ENCODE measurements at regions not wholly inside any gene's neighbourhood (a gene's known extent, or its start where the extent isn't known, plus 50 kb on each side); places are given as distances from the start of the nearest gene placed in this dataset.

- intact Hi-C loops (cut with DNase I, micrococcal nuclease) = no loop called here
- TF ChIP-seq CTCF (IDR thresholded peaks at IDR 0.05) = no peak
- Histone ChIP-seq H3K9me3 (no peaks in the 10 kb centered on the region), H3K36me3 (ENCODE audit: low read depth) (no peaks in the 10 kb centered on the region), H3K4me1 (ENCODE audit: low read depth) (no peaks in the 10 kb centered on the region), H3K4me3 (no peak overlapping the region)
- no peak for ATAC-seq
- DNase-seq = no peak
Measured at GRCh38 chr15:31171731-31172130, 70.2 kb upstream of the TRPM1 start.

GRCh38 chr15:31172606-31173005, 71.1 kb upstream of the TRPM1 start:
- ATAC-seq = no peak
- no peak for TF ChIP-seq CTCF (IDR thresholded peaks at IDR 0.05)
- intact Hi-C loops (cut with DNase I, micrococcal nuclease) = no loop called here

GRCh38 chr15:31173790-31174450, 72.4 kb upstream of the TRPM1 start:
- TF ChIP-seq CTCF (IDR thresholded peaks at IDR 0.05) = no peak
- ATAC-seq = no peak
- Histone ChIP-seq H3K36me3 (ENCODE audit: low read depth) (no peaks in the 10 kb centered on the region), H3K9me3 (no peaks in the 10 kb centered on the region), H3K4me3 (no peak overlapping the region), H3K4me1 (ENCODE audit: low read depth) (no peaks in the 10 kb centered on the region)
- intact Hi-C loops (cut with DNase I, micrococcal nuclease) = no loop called here
- no peak for DNase-seq

More at GRCh38 chr15:31172606-31173005, 71.1 kb upstream of the TRPM1 start:
- Histone ChIP-seq H3K36me3 (ENCODE audit: low read depth) (no peaks in the 10 kb centered on the region), H3K4me3 (no peak overlapping the region), H3K9me3 (no peaks in the 10 kb centered on the region), H3K4me1 (ENCODE audit: low read depth) (no peaks in the 10 kb centered on the region)
- DNase-seq = no peak

- DNase-seq = no peak
- ATAC-seq = no peak
- Histone ChIP-seq H3K36me3 (ENCODE audit: low read depth) (no peaks in the 10 kb centered on the region), H3K4me1 (ENCODE audit: low read depth) (no peaks in the 10 kb centered on the region), H3K4me3 (no peak overlapping the region), H3K9me3 (peaks cover 3% of the 10 kb centered on the region)
- intact Hi-C loops (cut with DNase I, micrococcal nuclease) = no loop called here
- TF ChIP-seq CTCF (IDR thresholded peaks at IDR 0.05) = no peak
Measured at GRCh38 chr15:31175484-31175883, 74.0 kb upstream of the TRPM1 start.

GRCh38 chr15:31177951-31178350, 76.4 kb upstream of the TRPM1 start:
- DNase-seq = no peak
- intact Hi-C loops (cut with DNase I, micrococcal nuclease) = no loop called here
- no peak for ATAC-seq
- H3K9me3 ChIP-seq = peaks cover 3% of the 10 kb centered on the region
- no peak overlapping the region for H3K4me3 ChIP-seq
- H3K36me3 ChIP-seq (ENCODE audit: low read depth) = no peaks in the 10 kb centered on the region
- H3K4me1 ChIP-seq (ENCODE audit: low read depth) = no peaks in the 10 kb centered on the region
- TF ChIP-seq CTCF (IDR thresholded peaks at IDR 0.05) = no peak

- TF ChIP-seq CTCF (IDR thresholded peaks at IDR 0.05) = no peak
- H3K4me1 ChIP-seq (ENCODE audit: low read depth) = no peaks in the 10 kb centered on the region
- intact Hi-C loops (cut with DNase I, micrococcal nuclease) = no loop called here
- ATAC-seq = no peak
- no peak overlapping the region for H3K4me3 ChIP-seq
- H3K9me3 ChIP-seq = peaks cover 3% of the 10 kb centered on the region
- DNase-seq = no peak
- H3K36me3 ChIP-seq (ENCODE audit: low read depth) = no peaks in the 10 kb centered on the region
Measured at GRCh38 chr15:31178705-31179104, 77.2 kb upstream of the TRPM1 start.

Measured in mucosa of descending colon (tissue), 3 donors.